HTR-8/SVneo (cell line): ENCODE measurements at regions not wholly inside any gene's neighbourhood (a gene's known extent, or its start where the extent isn't known, plus 50 kb on each side); places are given as distances from the start of the nearest gene placed in this dataset.

ENCODE experiments used
- DNase-seq: peaks from one replicate; pipeline ENCODE4 v3.0.0; 2011; ENCODE audit warnings: low spot score, mixed read lengths; ENCODE audit not compliant: insufficient read length
- FAIRE-seq: peaks from 2 replicates; lab custom pipeline; 2011; peaks lifted over from hg19 to GRCh38; lab: Jason Lieb, UNC

GRCh38 chr7:42348071-42348470, 111.1 kb upstream of the GLI3 start:
- FAIRE-seq, result no peak
- DNase-seq, result no peak

GRCh38 chr7:42347616-42348015, 110.6 kb upstream of the GLI3 start:
- DNase-seq (no peak), FAIRE-seq (no peak)

- FAIRE-seq (no peak), DNase-seq (no peak)
These were observed 108.7 kb upstream of the GLI3 start for GRCh38 chr7:42345478-42346299.

DNA sequence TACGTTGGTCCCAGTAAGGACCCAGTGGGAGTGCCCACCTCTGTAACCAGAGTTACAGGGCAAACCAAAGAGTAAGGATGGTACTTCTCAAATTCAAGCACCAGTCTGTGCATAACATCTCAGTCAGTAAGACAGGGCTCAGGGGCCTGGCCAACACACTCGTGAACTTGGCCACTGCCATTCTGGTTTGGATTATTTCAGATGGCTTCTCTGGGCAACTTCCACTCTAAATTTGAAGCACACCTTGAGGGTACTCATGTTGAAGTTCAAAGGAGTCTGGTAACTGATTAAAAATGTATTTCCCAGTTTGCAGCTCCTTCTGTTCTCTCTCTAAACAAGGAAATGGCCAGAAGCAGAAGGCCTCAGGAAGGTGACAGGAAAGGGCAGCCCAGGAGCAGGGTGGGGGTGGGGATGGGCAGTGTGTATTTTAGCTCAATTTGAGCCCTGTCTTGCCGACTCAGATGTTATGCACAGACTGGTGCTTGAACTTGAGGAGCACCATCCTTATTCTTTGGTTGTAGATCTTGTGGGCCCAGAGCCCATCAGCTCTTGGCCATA, 107.3 kb upstream of the GLI3 start:
- no peak for FAIRE-seq

DNA sequence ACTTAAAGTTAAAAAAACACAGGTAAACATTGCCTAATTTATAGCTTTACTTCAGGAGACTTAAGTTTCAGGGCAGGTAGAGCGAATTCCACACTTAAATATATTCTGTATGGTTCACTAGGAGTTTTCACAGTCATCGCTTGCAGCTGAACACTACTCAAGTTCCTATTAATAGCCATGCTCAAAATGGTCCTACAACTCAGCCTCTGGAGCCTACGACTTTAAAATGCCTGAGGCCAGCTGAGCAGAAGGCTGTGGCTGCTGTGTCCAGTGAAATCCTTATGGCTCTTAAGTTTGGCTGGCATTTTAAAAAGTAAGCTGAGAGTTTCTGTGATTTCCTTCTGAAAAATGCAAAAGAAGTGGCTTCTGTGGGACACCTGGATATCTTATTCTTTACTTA, 105.4 kb upstream of the GLI3 start:
- FAIRE-seq (no peak), DNase-seq (no peak)

More for the DNA sequence above, 107.3 kb upstream of the GLI3 start:
- DNase-seq, result no peak

DNA sequence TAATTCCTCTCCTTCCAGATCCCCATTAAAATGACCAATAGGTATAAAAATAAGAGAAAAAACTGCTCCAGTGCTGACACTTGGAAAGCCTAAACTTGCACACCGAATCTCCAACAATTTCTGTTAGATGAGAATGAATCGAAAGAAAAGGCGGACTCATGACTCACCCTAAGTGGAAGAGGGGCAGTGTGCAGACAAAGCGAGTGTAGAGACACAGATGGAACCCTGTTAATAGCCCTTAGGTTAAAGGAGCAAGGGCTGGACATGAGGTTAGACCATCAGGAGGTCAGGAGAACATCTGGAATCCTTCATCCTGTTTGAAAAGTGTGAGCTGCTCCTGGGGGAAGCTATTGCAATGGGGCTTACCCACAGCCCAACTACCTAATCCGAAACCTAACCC, 103.4 kb upstream of the GLI3 start:
- DNase-seq (no peak), FAIRE-seq (no peak)

DNA sequence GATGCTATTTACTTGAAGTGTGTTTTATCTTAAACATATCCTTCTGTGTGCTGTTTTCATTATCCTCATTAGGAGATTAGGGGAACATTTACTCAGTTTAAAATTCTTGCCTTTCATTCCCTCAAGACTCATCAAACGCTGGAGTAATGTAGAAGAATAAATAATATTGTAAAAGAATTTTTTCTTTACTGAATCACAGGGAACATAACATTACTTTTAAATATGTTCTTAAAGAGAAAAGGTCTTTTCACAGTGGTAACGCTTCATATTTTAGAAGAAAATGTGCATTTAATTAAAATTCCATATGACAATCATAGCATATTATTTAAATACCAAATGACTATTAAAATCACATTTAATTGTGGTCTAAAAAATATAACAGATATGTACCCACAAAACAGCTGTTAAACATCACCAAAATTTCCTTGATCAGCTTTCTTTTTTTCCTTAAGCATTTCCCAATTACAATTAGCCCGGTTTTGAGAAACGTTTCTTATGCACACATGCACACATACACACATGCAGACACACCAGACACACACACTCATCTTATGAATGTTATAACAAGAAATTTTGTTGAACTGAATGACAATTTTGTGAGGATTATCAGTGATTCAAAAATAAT, 102.0 kb upstream of the GLI3 start:
- no peak for DNase-seq
- no peak for FAIRE-seq

- DNase-seq (no peak), FAIRE-seq (no peak)
These were observed 101.4 kb upstream of the GLI3 start for GRCh38 chr7:42338231-42338915.

GRCh38 chr7:42337225-42337905, 100.4 kb upstream of the GLI3 start:
- FAIRE-seq, result no peak
- no peak for DNase-seq

- no peak for DNase-seq
- FAIRE-seq, result no peak
These were observed 95.7 kb upstream of the GLI3 start for GRCh38 chr7:42332605-42333222.

DNA sequence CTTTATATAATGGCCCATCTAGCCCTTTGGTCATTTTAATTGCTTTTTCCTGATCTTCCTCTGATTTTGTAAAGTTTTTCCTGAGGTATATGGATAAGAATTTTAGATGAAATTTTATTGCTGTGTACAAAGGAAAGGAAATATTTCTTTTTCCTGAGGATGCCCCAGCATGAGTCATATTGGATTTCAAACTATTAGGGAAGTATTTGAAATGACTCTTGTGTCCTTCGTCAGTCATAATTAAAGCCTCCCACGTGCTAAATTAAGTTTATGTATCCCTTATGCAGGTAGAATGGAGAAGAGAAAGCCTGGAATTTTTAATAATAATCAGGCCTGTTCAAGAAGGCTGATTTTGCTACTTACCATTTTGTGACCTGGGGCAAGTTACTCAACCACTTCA, 82.6 kb upstream of the GLI3 start:
- DNase-seq (no peak), FAIRE-seq (no peak)

DNA sequence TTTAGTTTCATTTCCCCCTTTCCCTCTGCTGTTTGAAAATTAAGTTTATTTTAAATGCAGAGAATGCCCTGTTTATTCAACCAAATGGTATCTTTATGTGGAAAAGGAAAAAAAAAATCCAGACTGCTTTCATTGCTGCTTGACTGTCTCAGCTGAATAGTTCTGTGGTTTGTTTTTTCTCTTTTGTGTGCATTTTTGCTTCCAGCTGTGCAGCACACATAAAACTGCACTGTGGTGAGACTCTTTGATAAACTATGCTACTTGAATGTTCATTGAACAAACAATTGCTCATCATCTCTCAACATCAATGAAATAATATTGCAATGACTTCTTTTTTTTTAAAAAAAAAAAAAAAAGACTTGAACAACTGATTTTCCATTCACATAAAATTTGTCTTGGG, 78.6 kb upstream of the GLI3 start:
- DNase-seq (no peak), FAIRE-seq (no peak)

GRCh38 chr7:42315103-42315502, 78.1 kb upstream of the GLI3 start:
- no peak for FAIRE-seq

DNA sequence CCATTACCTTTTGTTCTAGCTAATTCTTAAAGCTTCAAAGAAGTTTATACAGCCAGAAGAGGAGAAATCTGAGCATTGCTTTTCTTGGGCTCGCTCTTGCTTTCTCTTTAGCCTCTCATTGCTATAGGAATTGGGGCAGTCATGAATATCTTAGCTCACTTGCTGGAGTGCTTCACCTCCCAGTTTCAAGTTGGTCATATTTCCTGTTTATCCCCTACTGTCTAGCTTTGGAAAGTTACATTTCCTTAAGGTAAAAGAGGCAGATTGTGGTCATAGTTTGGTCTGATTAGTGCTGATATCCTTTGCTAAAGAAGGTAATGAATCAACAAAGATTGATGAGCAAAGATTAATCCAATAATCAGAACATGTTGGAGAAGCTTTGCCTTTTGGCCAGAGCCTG, 77.7 kb upstream of the GLI3 start:
- no peak for FAIRE-seq
- DNase-seq, result no peak

More at GRCh38 chr7:42315103-42315502, 78.1 kb upstream of the GLI3 start:
- no peak for DNase-seq

- FAIRE-seq (no peak), DNase-seq (no peak)
These were observed 74.2 kb upstream of the GLI3 start for GRCh38 chr7:42311195-42311594.

DNA sequence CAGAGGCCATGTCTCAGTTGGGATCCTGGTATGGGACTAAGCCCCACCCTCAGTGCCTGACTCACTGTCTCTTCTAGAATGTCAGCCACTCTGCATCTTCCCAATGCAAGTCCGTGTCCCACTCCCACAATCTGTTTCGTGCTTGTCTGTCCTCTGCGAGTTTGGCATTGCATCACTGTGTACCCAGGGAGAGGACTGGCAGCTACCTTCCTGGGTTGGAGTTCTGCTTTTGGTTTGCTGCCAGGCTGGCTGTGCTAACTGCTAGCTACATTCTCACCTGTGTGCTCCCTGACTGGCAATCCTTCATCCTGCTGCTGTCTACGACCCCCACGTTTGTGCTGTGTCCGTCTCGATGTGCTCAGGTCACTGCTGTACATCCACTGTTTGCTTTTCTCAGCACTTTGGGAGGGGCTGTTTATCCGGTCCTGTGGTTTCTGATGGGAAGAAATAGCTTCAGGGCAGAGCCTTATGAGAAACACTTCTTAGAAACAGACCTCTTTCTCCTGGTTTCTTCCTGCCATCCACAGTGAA, 56.0 kb upstream of the GLI3 start:
- DNase-seq (no peak), FAIRE-seq (peak; percentile 65)

DNA sequence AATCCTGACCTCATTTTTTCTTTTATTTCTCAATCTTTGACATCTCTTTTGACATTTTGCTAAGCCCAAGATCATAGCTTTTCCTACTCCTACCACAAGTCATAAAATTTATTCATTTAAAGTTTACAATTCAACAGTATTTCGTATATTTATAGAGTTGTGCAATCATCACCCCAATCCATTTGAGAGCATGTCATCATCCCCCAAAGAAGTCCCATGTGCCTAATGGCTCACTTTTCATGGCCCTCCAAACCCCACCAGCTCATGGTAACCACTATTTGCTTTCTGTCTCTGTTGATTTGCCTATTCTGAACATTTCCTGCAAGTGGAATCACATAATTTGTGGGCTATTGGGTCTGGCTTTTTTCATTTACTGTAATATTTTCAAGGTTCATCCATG, 52.5 kb upstream of the GLI3 start:
- DNase-seq (no peak), FAIRE-seq (no peak)
